LNCaP clone FGC (cell line): ENCODE measurements at regions not wholly inside any gene's neighbourhood (a gene's known extent, or its start where the extent isn't known, plus 50 kb on each side); places are given as distances from the start of the nearest gene placed in this dataset.

Experiments used
- DNase-seq: peaks from one replicate; pipeline ENCODE4 v3.0.0-alpha.2; 2011; ENCODE audit warnings: low read depth
- H3K4me3 ChIP-seq: 2 replicates; pipeline ENCODE4 v1.5.1; 2011; ENCODE audit warnings: mild to moderate bottlenecking, low read depth, low read length, control low read depth
- CTCF ChIP-seq: IDR thresholded peaks from 2 replicates; pipeline ENCODE4 v1.5.1; 2012; ENCODE audit warnings: mild to moderate bottlenecking; ENCODE audit not compliant: control insufficient read depth, insufficient read depth; ENCODE audit errors: extremely low read depth

DNA sequence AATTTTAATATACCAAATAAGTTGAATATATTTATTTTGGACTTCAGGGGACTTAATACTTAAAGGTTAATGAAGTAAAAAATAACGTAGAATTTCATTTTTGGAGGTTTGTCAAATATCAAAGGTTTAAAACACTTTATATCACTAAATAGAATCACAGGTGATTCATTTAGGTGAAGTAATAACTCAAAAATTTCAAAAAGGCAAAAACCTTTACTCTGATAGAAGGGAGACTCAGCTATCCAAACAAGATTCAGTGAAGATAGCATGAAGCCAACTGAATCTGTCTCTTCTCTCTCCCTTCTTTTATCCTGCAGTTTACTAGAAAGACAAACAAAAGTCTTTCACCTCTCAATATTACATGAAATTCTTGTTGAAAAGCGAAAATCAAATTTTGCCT lies 110.2 kb upstream of the CYSLTR1 start:
- no peak for TF ChIP-seq CTCF
- DNase-seq: no peak
- no peak overlapping the region for H3K4me3 ChIP-seq

DNA sequence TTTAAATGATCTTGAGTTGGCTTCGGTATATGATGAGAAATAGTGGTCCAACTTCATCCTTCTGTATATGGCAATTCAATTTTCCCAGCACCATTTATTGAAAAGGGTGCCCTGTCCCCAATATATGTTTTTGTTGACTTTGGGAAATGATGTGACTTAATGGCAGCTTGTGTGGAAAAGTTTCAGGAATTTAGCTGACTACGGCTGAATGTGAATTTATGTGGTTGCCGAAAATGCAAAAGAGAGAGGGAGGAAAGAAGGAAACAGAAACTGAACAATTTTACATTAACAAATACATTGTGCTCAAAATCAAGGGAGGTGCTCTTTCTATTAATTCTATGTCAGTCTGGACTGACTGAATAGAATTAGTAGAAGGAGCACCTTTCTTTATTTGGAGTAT lies 101.8 kb upstream of the CYSLTR1 start:
- DNase-seq: no peak
- TF ChIP-seq CTCF: no peak
- no peak overlapping the region for H3K4me3 ChIP-seq

GRCh38 chrX:78388663-78389062 lies 61.3 kb upstream of the CYSLTR1 start:
- no peak for DNase-seq
- no peak for TF ChIP-seq CTCF
- H3K4me3 ChIP-seq: no peak overlapping the region

- TF ChIP-seq CTCF: no peak
- DNase-seq: no peak
- H3K4me3 ChIP-seq: no peak overlapping the region
Observed at GRCh38 chrX:78387364-78387763, 60.0 kb upstream of the CYSLTR1 start.

DNA sequence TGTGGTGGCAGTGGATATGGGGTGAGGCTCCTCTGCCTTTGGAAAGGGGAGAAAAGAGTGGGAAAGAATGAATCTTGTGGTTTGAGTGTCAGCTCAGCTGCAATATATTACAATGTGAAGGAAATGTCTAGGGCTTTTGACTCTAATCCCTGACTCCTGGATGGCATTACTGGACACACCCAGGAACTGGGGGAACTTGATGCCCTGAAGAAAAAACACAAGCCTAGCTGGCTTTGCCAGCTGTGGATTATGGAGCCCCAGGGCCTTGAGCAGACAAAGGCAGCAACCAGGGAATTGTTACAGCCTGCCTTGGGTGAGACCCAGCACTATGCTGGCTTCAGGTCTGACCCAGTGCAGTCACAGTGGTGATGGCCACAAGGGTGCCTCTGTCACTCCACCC lies 57.1 kb upstream of the CYSLTR1 start:
- no peak for DNase-seq
- H3K4me3 ChIP-seq: no peak overlapping the region
- TF ChIP-seq CTCF: no peak

DNA sequence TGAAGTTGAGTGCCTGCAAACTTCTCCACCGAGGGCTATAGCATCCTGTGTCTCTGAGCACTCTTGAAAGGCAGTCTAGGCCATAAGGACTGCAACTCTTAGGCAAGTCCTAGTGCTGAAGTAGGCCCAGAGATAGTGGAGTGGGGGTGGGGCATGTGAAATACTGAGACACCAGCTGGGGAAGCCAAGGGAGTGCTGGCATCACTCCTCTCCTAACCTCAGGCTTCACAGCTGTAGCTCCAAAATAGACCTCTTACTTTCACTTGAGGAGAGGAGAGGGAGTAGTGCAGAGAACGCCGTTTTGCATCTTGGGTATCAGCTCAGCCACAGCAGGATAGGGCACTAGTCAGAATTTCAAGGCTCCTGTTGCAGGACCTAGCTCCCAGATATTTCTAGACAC lies 56.2 kb upstream of the CYSLTR1 start:
- TF ChIP-seq CTCF: no peak
- no peak overlapping the region for H3K4me3 ChIP-seq
- no peak for DNase-seq

GRCh38 chrX:78378476-78379115 lies 51.2 kb upstream of the CYSLTR1 start:
- no peak for TF ChIP-seq CTCF
- H3K4me3 ChIP-seq: no peak overlapping the region
- no peak for DNase-seq
